Naive thymus-derived CD4-positive, alpha-beta T cell (primary cell): ENCODE measurements at regions not wholly inside any gene's neighbourhood (a gene's known extent, or its start where the extent isn't known, plus 50 kb on each side); places are given as distances from the start of the nearest gene placed in this dataset.

Experiments
- ATAC-seq: fragments of 150-1000 bp; cut with Tn5 transposase; 2 replicates; pipeline ENCODE4 v1.10.0; 2021; ENCODE audit warnings: mild to moderate bottlenecking, moderate library complexity
- CTCF ChIA-PET: fragments of 350-600 bp; sonication (Branson Sonifier 250); formaldehyde crosslinking; loops from one replicate; lab custom pipeline; 2021; ENCODE audit warnings: antibody characterized with exemption; lab: Charles Lee
- POLR2A ChIA-PET: fragments of 350-600 bp; sonication (Branson Sonifier 250); formaldehyde crosslinking; loops from one replicate; lab custom pipeline; 2021; ENCODE audit warnings: antibody characterized with exemption, inconsistent platforms; lab: Charles Lee
- DNase-seq, 9 donors: peaks; one replicate each; pipeline versions ENCODE4 v3.0.0 to v3.0.0-alpha.2; 2020 to 2022; ENCODE audit warnings: mixed read lengths in 1 of 9
- H3K27ac ChIP-seq: one replicate; pipeline ENCODE4 v1.7.0; 2013; ENCODE audit warnings: mild to moderate bottlenecking, low read depth, low read length, moderate library complexity
- H3K27me3 ChIP-seq, 2 donors: one replicate each; pipeline ENCODE4 v1.7.0; 2013; ENCODE audit warnings: low read length in 2 of 2, mild to moderate bottlenecking in 2 of 2, moderate library complexity in 2 of 2; ENCODE audit not compliant: control insufficient read depth in 2 of 2, insufficient read depth in 2 of 2
- H3K36me3 ChIP-seq, 3 experiments: 1 replicate in 2 of 3; 2 replicates in 1 of 3; pipeline ENCODE4 v1.7.0; 2013; ENCODE audit warnings: low read length in 3 of 3, mild to moderate bottlenecking in 3 of 3, moderate library complexity in 1 of 3; ENCODE audit not compliant: insufficient read depth in 3 of 3, control insufficient read depth in 2 of 3
- H3K4me1 ChIP-seq, 2 donors: one replicate each; pipeline ENCODE4 v1.7.0; 2013; ENCODE audit warnings: low read length in 2 of 2, mild to moderate bottlenecking in 2 of 2, moderate library complexity in 1 of 2; ENCODE audit not compliant: control insufficient read depth in 2 of 2, insufficient read depth in 2 of 2
- H3K4me3 ChIP-seq: 2 replicates; pipeline ENCODE4 v1.7.0; 2013; ENCODE audit warnings: mild to moderate bottlenecking, low read length
- H3K9me3 ChIP-seq, 3 experiments: 1 replicate in 2 of 3; 2 replicates in 1 of 3; pipeline ENCODE4 v1.7.0; 2013; ENCODE audit warnings: low read length in 3 of 3; ENCODE audit not compliant: control insufficient read depth in 2 of 3
- H3K27ac Mint-ChIP-seq, 9 donors: one replicate each; pipeline ENCODE4 v1.8.0; 2020 to 2022; ENCODE audit warnings: mixed read lengths in 9 of 9, mild to moderate bottlenecking in 8 of 9, moderate library complexity in 5 of 9, inconsistent platforms in 2 of 9
- H3K27me3 Mint-ChIP-seq, 5 donors: one replicate each; pipeline ENCODE4 v1.8.0; 2021 to 2022; ENCODE audit warnings: mixed read lengths in 5 of 5, mild to moderate bottlenecking in 1 of 5
- H3K36me3 Mint-ChIP-seq, 5 donors: one replicate each; pipeline ENCODE4 v1.8.0; 2020 to 2022; ENCODE audit warnings: mixed read lengths in 5 of 5, mild to moderate bottlenecking in 3 of 5, inconsistent platforms in 1 of 5
- H3K4me1 Mint-ChIP-seq, 7 donors: one replicate each; pipeline ENCODE4 v1.8.0; 2020 to 2022; ENCODE audit warnings: mixed read lengths in 7 of 7, mild to moderate bottlenecking in 3 of 7, inconsistent platforms in 1 of 7
- H3K4me3 Mint-ChIP-seq, 10 donors: one replicate each; pipeline ENCODE4 v1.8.0; 2020 to 2022; ENCODE audit warnings: mild to moderate bottlenecking in 10 of 10, mixed read lengths in 10 of 10, moderate library complexity in 6 of 10, inconsistent platforms in 2 of 10
- H3K9me3 Mint-ChIP-seq, 11 donors: one replicate each; pipeline ENCODE4 v1.8.0; 2020 to 2022; ENCODE audit warnings: mixed read lengths in 11 of 11, mild to moderate bottlenecking in 4 of 11, inconsistent platforms in 1 of 11, moderate library complexity in 1 of 11
- intact Hi-C, 2 donors: fragments of 100-400 bp; cut with micrococcal nuclease; formaldehyde crosslinking; loops; one replicate each; pipeline ENCODE4 v1.15.1; 2023

DNA sequence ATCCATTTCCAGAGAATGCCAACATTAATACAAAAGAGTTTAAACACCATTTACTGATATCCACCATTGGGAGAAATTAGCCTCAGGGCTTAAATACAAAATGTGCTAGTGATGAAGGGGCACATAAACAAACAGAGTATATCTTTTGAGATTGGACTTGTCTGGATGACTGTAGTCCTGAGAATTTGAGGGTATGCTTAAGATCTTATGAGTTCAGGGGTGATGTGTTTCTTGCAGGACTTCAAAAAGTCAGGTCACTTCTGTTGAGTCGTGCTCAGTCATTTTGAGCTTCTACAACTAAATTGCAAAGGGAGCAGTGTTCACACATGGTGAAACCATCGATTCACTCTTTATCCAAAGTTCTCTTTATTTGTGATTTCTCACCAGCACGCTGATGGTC, 425.7 kb downstream of the ATP23 start:
- ChIA-PET POLR2A (no interaction called here), CTCF (no interaction called here)
- intact Hi-C loops: no loop called here
- no peaks in the 10 kb centered on the region for H3K36me3 ChIP-seq
- no peak overlapping the region for H3K27ac ChIP-seq
- ATAC-seq (no peak), DNase-seq (no peak)
- H3K4me3 Mint-ChIP-seq: no peak overlapping the region
- peaks cover 0 to 7% (median 0%) of the 10 kb centered on the region in 3 experiments for H3K9me3 ChIP-seq
- H3K4me3 ChIP-seq: no peak overlapping the region
- H3K4me1 Mint-ChIP-seq: no peaks in the 10 kb centered on the region
- H3K27me3 ChIP-seq: no peaks in the 10 kb centered on the region
- peaks cover 6 to 22% (median 17%) of the 10 kb centered on the region in 5 donors for H3K27me3 Mint-ChIP-seq
- H3K4me1 ChIP-seq: no peaks in the 10 kb centered on the region
- peaks cover 0 to 12% (median 6%) of the 10 kb centered on the region in 11 donors for H3K9me3 Mint-ChIP-seq
- no peaks in the 10 kb centered on the region for H3K36me3 Mint-ChIP-seq
- H3K27ac Mint-ChIP-seq: no peak overlapping the region

DNA sequence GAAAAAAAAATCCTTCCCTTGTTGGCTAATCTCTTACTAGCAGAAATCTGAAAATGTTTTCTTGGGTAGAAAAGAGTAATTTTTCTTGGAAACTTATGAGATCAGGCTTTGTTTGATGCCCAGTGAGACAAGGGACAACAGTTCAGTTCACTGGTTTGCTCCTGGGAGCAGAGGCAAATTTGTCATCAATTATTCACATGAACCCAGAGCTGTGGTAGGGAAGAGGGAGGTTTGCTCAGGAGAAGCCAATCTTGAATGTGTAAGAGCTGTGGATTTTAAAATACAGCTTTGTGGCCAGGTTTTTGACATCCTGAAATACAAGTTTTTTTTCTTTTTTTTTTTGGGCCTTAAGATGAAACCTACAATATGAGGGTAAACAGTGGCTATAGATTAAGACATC, 426.6 kb downstream of the ATP23 start:
- no peak overlapping the region for H3K27ac ChIP-seq
- ChIA-PET CTCF (no interaction called here), POLR2A (no interaction called here)
- no peak overlapping the region for H3K4me3 ChIP-seq
- H3K36me3 ChIP-seq: no peaks in the 10 kb centered on the region
- H3K9me3 ChIP-seq: peaks cover 0 to 7% (median 0%) of the 10 kb centered on the region in 3 experiments
- no peak overlapping the region for H3K27ac Mint-ChIP-seq
- DNase-seq (no peak), ATAC-seq (no peak)
- no peak overlapping the region for H3K4me3 Mint-ChIP-seq
- peaks cover 0 to 21% (median 6%) of the 10 kb centered on the region in 11 donors for H3K9me3 Mint-ChIP-seq
- no peaks in the 10 kb centered on the region for H3K36me3 Mint-ChIP-seq
- H3K27me3 Mint-ChIP-seq: peaks cover 4 to 22% (median 9%) of the 10 kb centered on the region in 5 donors
- no peaks in the 10 kb centered on the region for H3K27me3 ChIP-seq
- intact Hi-C loops: no loop called here
- no peaks in the 10 kb centered on the region for H3K4me1 Mint-ChIP-seq
- no peaks in the 10 kb centered on the region for H3K4me1 ChIP-seq

DNA sequence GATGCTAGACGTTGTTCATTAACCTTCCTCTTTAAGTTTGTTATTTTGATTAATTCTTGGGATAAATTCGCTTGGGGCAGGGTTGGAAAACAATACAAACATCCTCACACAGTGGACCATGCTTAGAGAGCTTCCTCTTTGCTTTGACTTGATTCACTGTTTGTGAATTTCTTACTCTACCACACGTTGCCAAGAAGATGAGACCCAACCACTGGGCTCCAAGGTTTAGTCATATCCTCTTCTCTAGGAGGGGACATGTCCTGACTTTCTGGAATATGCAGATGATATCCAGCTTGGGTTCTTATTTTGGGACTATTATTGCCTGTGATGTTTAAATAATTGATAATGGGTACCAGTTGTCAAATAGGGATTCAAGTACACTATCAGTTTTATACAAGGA, 428.2 kb downstream of the ATP23 start:
- Mint-ChIP-seq H3K27ac (no peak overlapping the region), H3K4me1 (no peaks in the 10 kb centered on the region), H3K4me3 (no peak overlapping the region), H3K27me3 (peaks cover 0 to 22% (median 9%) of the 10 kb centered on the region in 5 donors), H3K36me3 (no peaks in the 10 kb centered on the region), H3K9me3 (peaks cover 0 to 21% (median 6%) of the 10 kb centered on the region in 11 donors)
- Histone ChIP-seq H3K36me3 (no peaks in the 10 kb centered on the region), H3K27me3 (no peaks in the 10 kb centered on the region), H3K4me1 (no peaks in the 10 kb centered on the region), H3K27ac (no peak overlapping the region), H3K9me3 (peaks cover 0 to 7% (median 0%) of the 10 kb centered on the region in 3 experiments), H3K4me3 (no peak overlapping the region)
- intact Hi-C loops: no loop called here
- ATAC-seq (no peak), DNase-seq (no peak)
- POLR2A ChIA-PET: no interaction called here
- CTCF ChIA-PET: no interaction called here

DNA sequence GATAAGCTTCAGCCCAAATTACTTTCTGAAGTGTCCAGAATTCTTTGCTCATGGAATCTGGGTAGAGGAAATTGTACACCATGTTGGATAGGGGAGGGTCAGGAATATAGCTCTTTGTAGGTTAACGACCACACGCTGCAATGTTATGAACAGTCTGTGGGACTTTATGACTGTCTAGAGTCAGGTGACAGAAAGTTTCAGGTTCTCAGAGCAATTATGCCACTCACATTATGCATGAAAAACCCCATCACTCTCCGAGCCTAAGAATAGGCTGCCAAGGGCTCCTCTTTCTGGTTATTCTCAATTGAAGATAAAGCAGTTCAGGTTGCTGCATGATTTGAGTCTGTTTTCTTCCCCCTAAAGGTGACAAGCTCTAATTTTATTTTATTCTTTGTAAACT, 430.9 kb downstream of the ATP23 start:
- no peaks in the 10 kb centered on the region for H3K4me1 Mint-ChIP-seq
- Histone ChIP-seq H3K27me3 (no peaks in the 10 kb centered on the region), H3K36me3 (no peaks in the 10 kb centered on the region), H3K27ac (no peak overlapping the region), H3K4me1 (no peaks in the 10 kb centered on the region), H3K4me3 (no peak overlapping the region), H3K9me3 (peaks cover 0 to 7% (median 0%) of the 10 kb centered on the region in 3 experiments)
- peaks cover 0 to 15% (median 5%) of the 10 kb centered on the region in 5 donors for H3K27me3 Mint-ChIP-seq
- H3K36me3 Mint-ChIP-seq: no peaks in the 10 kb centered on the region
- no peak for DNase-seq
- ChIA-PET CTCF (no interaction called here), POLR2A (no interaction called here)
- H3K4me3 Mint-ChIP-seq: no peak overlapping the region
- intact Hi-C loops: no loop called here
- no peak overlapping the region for H3K27ac Mint-ChIP-seq
- H3K9me3 Mint-ChIP-seq: peaks cover 0 to 21% (median 6%) of the 10 kb centered on the region in 11 donors
- ATAC-seq: no peak

DNA sequence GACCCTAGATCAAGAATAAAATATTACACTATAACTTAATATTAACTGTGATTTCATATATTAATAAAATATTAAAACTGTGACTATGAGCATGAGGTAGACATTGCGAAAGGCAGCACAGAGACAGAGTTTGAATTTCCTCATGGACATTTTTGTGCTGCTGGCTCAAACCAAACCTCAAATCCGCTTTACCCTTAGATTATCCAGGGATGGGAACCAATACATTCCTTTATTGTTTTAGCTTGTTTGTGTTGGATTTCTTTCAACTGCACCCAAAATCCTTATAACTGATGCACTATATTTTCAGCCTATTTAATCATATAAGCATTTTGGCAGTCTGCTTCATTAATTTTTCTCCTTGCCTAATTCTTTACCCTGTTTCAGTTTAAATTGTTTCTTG, 436.7 kb downstream of the ATP23 start:
- no peaks in the 10 kb centered on the region for H3K4me1 Mint-ChIP-seq
- no peak overlapping the region for H3K4me3 Mint-ChIP-seq
- Histone ChIP-seq H3K4me1 (no peaks in the 10 kb centered on the region), H3K27ac (no peak overlapping the region), H3K36me3 (no peaks in the 10 kb centered on the region), H3K27me3 (no peaks in the 10 kb centered on the region), H3K4me3 (no peak overlapping the region), H3K9me3 (no peaks in the 10 kb centered on the region)
- H3K27ac Mint-ChIP-seq: no peak overlapping the region
- intact Hi-C loops: no loop called here
- POLR2A ChIA-PET: no interaction called here
- peaks cover 0 to 4% (median 0%) of the 10 kb centered on the region in 11 donors for H3K9me3 Mint-ChIP-seq
- peaks cover 8 to 27% (median 15%) of the 10 kb centered on the region in 5 donors for H3K27me3 Mint-ChIP-seq
- ATAC-seq (no peak), DNase-seq (no peak)
- CTCF ChIA-PET: no interaction called here
- H3K36me3 Mint-ChIP-seq: no peaks in the 10 kb centered on the region

DNA sequence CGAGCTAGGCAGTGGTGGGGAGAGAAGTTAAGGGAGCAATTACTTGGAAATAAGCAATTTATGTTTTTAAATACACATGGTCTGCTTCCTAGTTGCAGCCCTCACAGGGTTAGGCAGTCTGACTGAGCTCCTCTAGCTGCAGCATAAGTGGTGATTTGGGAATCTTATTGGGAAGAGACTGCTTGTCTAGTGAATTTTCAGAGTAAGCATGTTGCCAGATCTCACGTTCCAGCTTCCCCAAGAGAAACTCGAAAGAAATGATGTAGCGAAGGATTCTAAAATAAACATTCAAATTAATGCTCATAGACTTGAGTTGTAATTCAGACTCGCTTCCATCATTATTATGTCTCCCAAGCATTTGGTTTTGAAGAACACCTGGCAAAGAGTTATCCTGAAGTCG, 440.2 kb downstream of the ATP23 start:
- H3K27ac ChIP-seq: no peak overlapping the region
- Mint-ChIP-seq H3K27me3 (peaks cover 20 to 46% (median 34%) of the 10 kb centered on the region in 5 donors), H3K27ac (no peak overlapping the region), H3K9me3 (peaks cover 0 to 4% (median 0%) of the 10 kb centered on the region in 11 donors), H3K4me3 (no peak overlapping the region), H3K36me3 (no peaks in the 10 kb centered on the region), H3K4me1 (no peaks in the 10 kb centered on the region)
- ATAC-seq: no peak
- H3K4me1 ChIP-seq: no peaks in the 10 kb centered on the region
- no peaks in the 10 kb centered on the region for H3K27me3 ChIP-seq
- ChIA-PET POLR2A (no interaction called here), CTCF (no interaction called here)
- DNase-seq: no peak
- no peaks in the 10 kb centered on the region for H3K9me3 ChIP-seq
- H3K36me3 ChIP-seq: no peaks in the 10 kb centered on the region
- intact Hi-C loops: no loop called here
- H3K4me3 ChIP-seq: no peak overlapping the region

DNA sequence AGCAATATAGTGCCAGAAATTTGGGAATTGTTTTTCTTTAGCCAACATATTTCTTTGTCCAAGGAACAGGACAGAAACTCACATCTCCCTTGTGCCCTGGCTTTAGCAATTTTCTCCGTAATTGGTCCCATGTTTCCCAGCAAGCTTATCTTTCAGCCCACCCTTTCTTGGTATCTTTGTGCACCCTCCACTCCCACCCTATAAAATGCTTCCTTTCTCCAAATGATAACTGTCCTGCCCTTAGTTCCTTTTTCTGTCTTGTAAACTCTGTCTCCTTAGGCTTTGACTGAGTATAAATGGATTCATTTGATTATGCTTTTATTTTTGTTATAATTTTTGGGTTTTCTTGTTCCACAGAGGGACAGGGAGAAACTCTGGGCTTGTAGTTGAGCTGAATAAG, 442.8 kb downstream of the ATP23 start:
- H3K4me3 Mint-ChIP-seq: no peak overlapping the region
- no peaks in the 10 kb centered on the region for H3K36me3 ChIP-seq
- H3K9me3 Mint-ChIP-seq: peaks cover 0 to 2% (median 0%) of the 10 kb centered on the region in 11 donors
- ChIA-PET CTCF (no interaction called here), POLR2A (no interaction called here)
- no peak overlapping the region for H3K27ac Mint-ChIP-seq
- intact Hi-C loops: no loop called here
- no peak overlapping the region for H3K27ac ChIP-seq
- H3K9me3 ChIP-seq: no peaks in the 10 kb centered on the region
- DNase-seq (no peak), ATAC-seq (no peak)
- H3K4me3 ChIP-seq: no peak overlapping the region
- H3K36me3 Mint-ChIP-seq: no peaks in the 10 kb centered on the region
- no peaks in the 10 kb centered on the region for H3K4me1 Mint-ChIP-seq
- no peaks in the 10 kb centered on the region for H3K27me3 ChIP-seq
- H3K27me3 Mint-ChIP-seq: peaks cover 16 to 39% (median 20%) of the 10 kb centered on the region in 5 donors
- no peaks in the 10 kb centered on the region for H3K4me1 ChIP-seq
